Breast epithelium (tissue), 3 donors: ENCODE measurements at regions not wholly inside any gene's neighbourhood (a gene's known extent, or its start where the extent isn't known, plus 50 kb on each side); places are given as distances from the start of the nearest gene placed in this dataset.

Experiments
- CTCF ChIP-seq, 3 donors: fragments of 450-650 bp; IDR thresholded peaks; one replicate each; pipeline ENCODE4 v1.5.1; 2016 to 2017; ENCODE audit warnings: antibody characterized with exemption in 3 of 3, mild to moderate bottlenecking in 3 of 3, moderate library complexity in 3 of 3
- POLR2A ChIP-seq: fragments of 450-650 bp; IDR thresholded peaks from one replicate; pipeline ENCODE4 v1.6.1; 2016; ENCODE audit warnings: antibody characterized with exemption, mild to moderate bottlenecking, moderate library complexity

- TF ChIP-seq CTCF (IDR thresholded peaks at IDR 0.05) (no peak), POLR2A (no peak)
Observed at GRCh38 chr2:150136401-150136800, 351.1 kb downstream of the RND3 start.
